ENCODE measurements at regions not wholly inside any gene's neighbourhood (a gene's known extent, or its start where the extent isn't known, plus 50 kb on each side); places are given as distances from the start of the nearest gene placed in this dataset.

DNA sequence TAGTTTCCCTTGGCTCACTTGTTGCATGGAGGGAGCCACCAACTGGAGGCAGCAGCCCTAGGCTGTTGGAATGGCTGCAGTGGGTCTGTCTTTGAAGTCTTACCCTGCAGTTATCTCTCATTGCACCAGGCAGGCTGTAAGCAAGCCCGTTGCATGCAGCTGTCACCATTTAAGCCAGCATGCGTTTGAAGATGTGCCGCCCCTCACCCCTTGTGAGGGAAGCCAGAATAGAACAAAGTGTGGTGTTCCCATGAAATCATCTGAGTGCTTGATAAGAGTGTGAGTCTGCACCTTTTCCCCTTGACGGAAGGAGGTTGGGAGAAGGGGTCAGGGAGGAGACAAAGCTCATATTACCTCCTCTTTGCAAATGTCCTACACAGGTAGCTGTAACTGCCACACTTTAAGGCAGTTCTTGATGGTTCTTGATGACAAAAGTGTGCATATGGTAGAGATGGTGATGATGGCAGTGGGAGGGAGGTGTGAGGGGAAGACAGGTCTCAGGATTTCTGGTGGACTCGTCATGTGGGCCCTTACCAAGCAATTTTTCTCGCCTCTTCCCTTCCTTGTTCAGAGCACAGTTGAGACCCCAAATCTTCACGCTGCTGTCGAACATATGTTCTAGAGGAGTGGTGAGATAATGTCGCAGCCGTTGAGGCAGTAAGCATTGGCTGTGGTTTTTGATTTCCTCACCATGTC is 191.4 kb upstream of the LEF1 start:
- no peak for DNase-seq

DNA sequence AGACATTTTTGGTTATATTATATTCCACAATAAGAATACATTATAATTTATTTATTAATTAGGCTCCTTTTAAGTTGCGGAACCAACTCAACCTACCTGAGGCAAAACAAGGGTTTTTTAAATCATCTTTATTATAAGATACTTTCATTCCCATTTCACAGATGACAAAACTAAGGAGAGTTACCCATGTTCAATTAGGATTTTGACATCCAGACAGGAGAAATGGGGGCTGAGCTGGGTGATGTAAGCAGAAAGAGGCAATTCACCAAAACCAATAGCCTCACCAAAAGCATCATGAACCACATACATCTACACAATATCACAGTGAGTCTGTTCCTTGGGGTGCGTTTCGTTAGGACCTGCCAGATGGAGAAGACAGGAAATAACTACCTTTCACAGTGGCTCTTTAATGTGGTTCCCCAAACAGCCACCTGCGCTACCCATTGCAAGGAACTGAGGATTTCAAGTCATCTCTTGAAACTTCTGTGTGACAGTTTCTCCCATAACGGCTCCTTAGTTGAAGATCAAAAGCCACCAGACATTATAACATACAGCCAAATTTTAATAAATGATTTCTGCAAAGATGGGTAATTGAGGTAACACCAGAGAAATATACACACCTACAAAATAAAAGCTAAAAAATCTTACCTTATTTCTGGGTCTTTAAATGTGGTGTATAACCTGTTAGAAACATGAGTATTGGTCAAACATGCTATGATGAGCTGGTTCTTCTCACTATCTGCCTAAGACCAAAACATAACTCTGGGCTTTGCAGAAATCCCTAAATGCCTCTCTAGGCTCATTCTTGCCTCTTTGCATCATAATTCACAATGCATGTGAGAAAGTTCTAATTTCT is 190.6 kb upstream of the LEF1 start:
- no peak for DNase-seq

DNA sequence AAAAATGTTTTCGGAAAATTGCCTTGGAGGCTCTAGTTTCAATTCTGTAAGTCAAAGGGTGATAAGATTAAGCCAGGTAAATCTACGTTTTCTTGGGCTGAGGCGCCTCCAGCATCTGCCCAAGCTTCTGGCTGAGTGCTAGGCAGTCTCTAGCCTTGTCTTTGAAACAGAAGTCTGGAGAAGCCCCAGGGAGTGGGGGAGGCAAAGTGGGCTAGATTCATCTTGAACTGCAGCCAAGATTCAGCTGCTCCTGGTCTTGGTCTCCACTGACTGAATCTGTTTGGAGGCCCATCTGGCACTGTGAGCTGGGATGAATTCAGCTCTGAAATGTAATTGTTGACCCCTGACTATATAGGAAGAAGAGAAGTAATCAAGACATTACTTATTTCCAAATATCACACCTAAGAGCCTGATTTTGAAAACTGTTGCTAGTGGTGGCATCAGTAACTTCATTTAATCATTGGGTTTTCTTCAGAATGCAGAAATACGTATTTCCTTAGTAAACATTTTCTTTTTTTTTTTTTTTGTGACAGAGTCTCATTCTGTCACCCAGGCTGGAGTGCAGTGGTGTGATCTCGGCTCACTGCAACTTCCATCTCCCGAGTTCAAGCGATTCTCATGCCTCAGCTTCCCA is 187.3 kb upstream of the LEF1 start:
- peak; percentile 5 for DNase-seq

DNA sequence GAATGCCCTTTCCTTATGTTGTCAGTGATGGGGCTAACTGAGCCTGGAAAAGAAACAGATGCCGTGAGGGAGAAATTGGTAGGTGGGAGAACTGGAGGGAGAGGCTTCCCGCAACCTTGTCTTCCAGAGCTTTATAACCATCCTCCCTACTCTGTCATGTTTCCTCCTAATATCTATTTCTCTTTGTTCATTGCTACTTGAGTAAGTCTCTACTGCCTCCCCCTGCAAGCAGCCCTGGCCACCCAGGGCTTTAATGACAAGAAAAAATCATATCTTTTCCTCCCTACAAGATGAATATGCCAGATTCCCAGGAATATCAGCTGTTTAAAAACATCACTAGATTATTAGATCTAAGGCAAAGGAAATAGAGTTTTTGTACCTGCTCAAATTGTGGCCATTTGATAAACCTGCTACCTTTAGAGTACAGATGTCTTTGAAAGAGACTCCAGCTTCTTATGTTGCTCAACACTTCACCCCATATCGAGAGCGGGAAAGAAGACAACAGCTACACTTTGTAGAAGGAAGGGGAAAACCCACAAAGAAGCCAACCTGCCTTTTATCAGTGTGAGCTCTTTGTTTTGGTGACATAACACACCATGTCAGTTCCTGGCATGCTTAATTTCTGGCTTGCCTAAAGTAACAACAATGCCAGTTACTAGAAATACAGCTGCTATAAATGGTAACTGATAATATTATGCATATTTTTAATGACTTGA is 186.6 kb upstream of the LEF1 start:
- peak; percentile 24 for DNase-seq

DNA sequence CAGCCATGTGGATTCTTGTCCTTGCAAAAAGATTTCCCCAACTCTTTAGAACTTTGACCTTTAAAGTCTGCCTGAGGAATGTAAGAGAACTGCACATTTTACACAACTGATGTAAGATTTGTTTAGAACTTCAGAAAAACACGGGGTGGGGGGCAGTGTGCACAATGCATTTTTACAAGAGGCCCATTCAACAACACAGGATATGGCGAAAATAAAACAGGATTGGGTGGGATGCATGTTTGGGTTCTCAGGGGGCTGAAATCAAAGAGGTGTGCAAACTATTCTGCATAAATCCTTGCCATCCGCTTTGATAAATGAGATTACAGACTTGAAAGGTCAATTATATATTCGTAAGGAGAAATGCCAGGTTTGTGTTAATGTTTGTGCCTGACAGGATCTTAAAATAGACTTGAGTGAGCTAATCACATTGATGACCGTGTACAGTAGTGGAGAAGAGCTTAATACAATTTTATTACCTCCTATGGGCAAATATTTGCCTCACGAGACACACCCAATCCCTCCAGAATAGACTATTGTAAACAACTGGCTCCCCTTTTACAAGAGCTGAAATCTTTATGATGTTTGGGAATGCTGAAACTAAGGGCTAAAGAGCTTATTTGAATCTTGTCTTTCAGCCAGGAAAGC is 184.1 kb upstream of the LEF1 start:
- DNase-seq = no peak

DNA sequence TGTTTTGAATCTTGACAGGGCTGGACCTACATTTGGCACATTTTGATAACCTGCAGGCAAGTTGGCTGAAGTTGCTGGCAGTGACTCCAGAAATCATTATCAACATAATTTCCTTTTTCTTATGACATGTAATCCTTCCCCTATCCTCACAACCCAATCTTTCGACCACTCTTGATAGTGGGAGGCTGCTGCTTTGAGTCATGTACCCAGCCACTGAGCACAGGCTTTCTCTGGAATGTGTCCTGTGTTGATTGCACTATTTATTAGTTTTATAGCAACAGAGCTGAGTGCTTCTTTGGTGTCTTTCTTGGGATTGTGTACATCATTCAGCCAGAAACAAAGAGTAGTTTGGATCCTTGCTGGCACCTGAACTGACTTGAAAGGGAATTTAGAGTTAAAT is 183.1 kb upstream of the LEF1 start:
- DNase-seq = no peak

DNA sequence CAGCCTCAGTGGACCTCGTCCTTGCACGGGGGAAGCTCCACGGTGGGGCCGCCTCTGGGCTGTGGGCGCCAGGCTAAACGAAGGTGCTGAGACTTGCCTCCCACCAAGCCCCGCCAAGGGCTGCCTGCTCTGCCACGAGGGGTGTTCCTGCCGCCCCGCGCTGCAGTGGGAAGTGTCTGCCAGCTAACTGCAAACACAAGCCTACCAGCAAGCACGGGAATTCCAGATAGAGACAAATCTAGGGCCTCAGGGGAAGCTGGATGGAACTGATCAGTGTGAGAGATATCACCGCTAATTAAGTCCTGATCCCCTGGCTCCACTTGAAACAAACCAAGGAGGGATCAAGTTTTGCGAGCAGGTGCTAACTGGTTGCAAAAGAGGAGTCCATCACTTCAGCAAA is 181.6 kb upstream of the LEF1 start:
- DNase-seq = no peak

DNA sequence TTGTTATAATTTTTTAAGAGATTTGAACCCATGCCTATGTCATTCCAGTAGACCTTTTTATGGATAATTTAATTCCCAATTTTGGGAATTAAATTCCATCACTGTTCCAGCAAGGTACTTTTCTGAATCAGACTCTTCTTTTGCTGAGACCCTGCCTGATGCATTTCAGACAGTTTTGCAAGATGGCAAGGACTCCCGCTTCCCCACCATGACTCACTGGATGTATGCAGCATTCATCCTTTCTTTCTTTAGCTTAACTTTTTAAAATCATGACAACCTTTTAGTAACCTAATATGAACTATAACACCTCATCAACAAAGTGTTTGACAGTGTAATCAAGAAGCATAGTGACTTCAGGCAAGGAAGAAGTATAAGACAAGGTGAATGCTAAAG is 178.1 kb upstream of the LEF1 start:
- DNase-seq = no peak

DNA sequence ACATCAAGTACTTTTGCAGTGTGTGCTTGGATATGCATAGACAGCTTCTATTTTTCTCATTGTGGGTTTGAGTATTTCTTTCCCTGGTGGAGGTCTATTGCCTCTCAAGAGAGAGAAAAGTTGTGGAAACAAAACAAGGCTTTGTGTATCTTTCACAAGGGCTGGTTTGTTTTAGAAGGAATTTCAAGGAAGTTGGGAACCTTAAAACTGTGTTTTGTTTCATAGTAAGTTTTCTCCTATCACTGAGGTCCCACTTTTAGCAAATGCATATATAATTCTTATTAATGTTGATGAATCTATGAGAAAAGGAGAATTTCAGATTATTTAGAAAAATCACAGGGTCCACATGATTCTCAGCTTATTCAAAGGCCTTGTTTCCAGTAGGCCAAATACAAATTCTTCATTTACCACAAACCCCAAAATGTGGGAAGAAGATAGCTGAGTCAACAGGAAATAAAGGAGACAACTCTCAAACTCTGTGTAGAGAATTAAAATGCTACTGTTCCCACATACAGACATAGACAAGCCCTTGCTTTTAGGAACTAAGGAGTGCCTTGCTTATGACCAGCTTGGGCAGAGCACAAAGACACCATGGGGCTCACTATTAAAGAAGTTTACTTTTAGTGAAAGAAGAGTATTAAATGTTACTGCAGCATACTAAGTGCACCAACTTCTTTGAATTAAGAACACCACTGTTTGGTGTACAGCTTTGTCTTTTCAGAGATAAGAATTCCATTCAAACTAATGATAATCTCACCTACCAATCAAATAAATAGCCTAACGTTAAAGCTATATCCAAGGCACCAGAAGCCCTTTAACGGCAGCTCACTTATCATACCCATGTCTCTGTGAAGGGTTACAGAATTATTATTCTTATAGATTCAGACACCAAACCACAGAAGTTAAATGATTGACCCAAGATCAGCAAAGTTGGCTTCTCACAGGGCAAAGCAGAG is 177.4 kb upstream of the LEF1 start:
- DNase-seq = no peak

DNA sequence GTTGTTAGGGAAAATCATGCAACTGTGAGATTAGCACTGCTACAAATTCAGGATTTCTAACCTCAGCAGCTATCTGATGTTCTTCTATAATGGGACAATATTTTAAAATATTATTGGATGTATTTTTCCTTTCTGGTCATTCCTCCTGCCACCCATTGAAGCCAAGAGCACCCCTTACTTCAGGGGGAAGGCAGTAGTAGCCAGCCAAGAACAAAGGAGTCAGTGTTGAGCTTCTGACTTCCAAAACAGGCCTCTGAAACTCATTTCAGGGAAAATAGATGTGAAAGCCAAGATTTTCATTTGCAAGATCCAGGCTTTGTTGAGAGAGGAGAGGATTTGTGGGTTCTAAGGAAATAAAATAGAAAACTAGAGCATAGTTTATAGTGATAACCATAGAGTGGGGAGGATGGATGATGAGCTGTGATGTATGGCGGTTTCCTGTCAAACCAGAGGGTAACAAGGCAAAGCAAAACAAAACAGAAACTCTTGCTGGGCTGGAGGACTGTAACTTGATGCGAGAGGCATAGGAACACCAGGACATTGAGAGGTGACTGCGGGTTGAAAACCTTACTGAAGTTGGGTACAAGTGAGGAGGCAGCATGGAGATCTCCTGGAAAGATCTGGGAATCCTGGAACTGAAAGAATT is 173.7 kb upstream of the LEF1 start:
- no peak for DNase-seq

DNA sequence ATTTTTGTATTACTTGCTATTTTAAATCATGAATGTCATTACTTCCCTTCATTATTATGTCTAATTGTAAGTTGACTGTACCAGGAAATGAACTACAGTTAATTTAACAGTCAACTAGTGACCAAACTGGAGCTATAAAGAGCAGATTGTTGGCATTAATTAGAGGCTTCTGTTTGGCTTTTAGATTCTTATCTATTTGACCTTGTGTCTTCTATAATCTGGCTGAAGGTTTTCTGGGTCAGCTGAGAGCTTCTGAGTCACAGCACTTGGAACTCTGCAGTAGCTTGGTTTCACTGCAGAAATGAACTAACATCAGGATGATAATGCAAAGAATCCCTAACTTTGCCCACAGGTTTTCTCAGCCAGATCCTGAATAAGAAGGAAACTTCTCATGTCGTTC is 169.2 kb upstream of the LEF1 start:
- DNase-seq = no peak

DNA sequence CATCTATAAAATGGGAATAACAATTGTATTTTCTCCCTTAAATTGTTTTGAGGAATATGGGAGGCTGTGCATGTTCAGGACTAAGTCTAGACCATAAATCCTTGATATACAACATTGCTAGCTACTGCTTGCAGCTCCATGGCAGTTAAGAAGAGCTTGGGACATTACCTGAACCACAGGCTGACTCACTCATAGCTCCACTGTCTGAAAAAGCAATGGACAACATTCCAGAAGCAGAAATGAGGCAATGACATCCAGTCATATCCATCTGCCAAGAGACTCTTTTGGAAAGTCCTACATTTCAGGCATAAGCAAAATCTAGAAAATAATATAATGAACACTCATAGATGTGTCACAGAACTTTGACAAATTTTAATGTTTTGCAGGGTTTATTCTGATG is 167.3 kb upstream of the LEF1 start:
- no peak for DNase-seq

DNA sequence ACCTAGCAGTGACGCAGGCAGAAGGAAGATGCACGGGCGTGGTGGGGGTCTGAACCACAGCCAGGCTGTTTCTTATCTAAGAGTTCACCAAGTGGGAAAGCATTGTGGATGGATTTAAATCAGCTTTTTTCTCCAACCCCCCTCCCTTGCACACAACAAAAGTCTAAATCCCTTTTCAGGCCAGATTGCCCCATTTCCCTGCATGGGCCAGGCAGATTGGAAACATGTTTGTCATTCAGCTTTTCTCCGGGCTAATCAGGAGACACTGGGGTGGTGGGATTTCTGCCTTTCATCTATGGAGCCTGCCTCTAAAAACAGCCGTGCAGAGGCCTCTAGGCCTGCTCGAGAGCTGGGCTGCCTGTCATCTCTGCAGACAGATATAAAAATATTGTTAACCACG is 166.3 kb upstream of the LEF1 start:
- no peak for DNase-seq

DNA sequence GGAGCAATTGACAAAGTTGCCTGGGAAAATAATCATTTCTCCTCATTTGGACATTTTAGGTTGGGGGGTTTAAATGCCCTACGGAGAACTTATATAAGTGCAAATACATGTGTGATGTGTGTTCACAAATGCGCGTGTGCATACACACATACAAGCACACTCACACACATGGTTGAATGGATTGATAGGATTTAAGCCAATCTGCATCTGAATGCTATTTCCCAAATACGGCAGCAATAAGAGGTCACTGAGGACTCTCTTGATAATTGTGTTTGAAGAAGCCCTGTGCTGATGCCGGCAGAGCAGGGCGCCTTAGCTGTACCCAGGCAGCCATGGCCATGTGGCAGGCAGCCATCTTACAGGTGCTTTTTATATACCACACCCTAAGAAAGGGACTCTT is 165.3 kb upstream of the LEF1 start:
- DNase-seq = no peak

DNA sequence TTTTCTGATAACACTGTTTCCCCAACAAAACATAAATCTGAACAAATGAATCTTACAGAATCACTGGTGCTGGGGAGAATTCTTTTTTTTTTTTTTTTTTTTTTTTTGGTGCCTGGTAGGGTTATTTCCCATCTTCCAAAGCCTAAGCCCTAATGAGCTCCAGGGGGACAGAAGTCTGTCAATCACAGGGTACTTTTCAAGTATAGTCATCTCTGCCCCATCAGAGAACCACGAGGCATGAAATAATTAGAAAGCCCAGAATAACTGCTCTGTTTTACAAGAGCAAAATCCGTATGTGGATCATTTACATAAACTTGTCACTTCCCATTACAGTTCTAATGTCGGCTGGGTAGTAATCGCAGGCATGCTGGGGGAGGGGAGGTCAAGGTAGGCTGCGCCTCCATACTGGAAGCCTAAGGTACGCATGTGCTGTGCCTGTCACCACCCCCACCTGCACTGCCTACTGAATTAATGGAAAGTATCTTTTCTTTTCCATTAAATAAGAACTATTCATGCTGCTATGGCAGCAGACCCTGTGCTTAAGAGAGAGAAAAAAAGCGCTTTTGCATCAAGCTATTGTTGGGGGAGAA is 164.7 kb upstream of the LEF1 start:
- no peak for DNase-seq

DNA sequence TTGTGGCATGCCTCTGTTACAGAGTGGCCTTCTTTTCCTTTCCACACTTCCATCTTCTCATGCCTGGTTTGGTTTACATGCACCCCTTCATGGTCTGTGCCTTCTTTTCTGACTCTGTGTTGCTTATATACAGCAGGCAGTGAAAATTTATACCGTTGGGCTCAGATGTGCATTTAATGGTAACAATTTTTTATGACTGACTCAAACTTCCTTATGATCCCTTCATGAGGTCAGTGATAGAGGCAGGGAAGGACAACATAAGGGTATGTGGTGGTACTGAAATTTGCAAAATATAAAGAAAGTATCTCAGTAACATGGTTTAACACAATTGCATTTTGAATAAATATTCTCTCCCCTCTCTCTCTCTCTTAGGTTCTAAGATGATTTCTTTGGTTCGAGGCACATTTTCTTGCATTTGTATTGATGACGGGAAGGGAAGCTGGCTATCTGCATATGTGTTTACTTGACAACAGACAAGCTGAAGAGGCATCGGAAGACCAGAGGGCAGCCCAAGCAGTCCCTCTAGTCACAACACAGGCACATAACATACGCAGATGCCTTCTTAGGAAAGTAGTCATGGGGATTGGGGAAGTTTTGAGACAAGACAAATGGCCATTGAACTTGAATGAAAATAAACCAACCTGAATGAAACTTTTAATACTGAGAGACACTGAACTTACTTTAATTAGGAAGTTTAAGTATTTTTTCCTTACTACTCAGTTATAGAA is 163.3 kb upstream of the LEF1 start:
- no peak for DNase-seq

DNA sequence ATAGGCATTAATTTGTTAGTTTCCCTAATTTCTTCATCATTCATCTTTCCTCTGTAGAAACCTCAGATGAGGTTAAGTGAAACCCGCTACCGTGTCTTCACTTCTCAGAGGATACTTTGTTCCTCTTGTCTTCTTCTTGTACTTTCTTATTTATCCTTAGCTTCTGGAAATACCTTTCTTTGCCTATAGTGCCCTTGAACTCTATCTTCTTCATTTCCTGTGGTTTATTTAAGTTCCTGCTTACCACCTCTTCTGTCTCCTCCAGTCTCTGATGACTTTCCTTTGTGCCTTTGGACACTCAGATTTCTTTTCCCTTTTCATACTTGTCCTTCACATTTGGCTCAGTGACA is 159.6 kb upstream of the LEF1 start:
- DNase-seq = no peak

DNA sequence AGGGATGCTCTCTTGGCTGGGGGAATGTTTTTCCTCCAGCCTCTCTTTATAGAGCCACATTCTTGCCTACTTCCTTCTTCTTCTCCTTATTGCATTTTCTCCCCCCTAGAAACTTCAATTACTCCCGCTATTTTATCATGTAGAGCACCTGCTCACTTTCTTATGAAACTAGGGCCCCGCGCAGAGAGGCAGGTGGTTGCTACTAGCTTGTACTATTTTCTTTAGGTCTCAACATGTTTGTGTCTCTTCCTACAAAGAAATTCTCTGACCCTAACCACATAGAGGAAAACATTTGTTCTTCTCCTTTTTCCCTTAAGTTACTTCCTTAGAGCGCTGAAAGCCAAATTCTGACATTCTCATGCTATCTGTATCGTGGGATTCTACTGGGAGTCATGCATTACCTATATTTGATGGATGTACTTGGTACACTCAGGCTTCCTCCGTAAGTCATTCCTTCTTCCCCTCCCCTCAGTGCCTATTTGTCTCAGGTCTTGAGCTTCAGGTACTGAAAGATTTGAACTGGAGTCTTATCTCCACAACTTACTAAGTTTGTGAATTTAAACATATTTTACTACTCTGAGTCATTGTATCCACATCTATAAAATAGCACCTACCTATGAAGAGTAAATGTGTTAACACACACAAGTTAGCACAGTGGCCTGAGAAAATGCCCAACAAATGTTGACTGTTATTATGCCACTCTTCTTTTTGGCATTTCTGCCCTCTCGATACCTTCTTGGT is 159.1 kb upstream of the LEF1 start:
- DNase-seq = no peak

DNA sequence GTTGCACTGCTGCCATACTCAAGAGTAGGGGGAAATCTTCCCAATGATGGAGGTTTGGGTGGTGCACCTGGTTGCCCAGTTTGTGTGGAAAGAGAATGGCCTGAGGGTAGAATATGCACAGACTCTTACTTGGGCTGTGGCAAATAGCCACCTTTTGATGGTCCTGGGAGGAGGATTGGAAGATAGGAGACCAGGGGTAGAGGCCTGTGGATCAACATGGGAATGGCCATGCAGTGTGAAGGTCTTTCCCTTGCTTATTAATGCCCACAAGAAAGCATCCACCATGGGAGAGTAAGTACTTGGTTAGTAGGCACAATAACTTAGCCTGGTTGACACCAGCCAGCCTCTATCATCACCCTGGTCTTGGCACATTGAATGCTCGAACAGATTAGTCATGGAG is 156.8 kb upstream of the LEF1 start:
- no peak for DNase-seq

DNA sequence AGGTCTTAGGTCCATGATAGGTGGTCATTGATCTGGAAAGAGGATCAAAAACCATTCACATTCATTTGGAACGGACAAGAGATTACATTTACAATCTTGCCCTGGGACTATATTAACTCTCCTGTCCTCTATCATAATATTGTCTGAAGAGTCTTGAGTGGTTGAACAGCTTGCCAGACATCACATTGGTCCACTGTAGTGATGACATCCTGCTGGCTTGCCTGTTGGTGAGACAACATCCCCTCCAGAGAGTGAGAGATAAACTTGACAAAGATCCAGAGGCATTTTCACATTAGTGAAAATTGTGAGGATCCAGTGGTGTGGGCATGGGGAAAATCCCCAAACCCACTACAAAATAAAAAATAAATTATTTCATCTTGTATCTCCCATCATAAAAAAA is 155.7 kb upstream of the LEF1 start:
- DNase-seq = no peak
